GM12878 (cell line): ENCODE measurements at regions not wholly inside any gene's neighbourhood (a gene's known extent, or its start where the extent isn't known, plus 50 kb on each side); places are given as distances from the start of the nearest gene placed in this dataset.

Source experiments
- ATAC-seq: fragments of 200-7000 bp; cut with Tn5 transposase; 3 replicates; pipeline ENCODE4 v1.9.1; 2020; ENCODE audit warnings: mild to moderate bottlenecking, moderate library complexity
- BruUV-seq: library from RNA; stranded (reverse); fragments of 400-500 nt; replicated peaks from 2 replicates; lab custom pipeline; 2021; lab: Mats Ljungman, UMichigan
- CTCF ChIA-PET: fragments of 300-600 bp; sonication (Branson Sonifier 250); formaldehyde crosslinking; extraction: SDS; loops from one replicate; lab custom pipeline; 2021; ENCODE audit warnings: inconsistent platforms; lab: Yijun Ruan, JAX
- POLR2A ChIA-PET: fragments of 350-600 bp; formaldehyde crosslinking; extraction: SDS; loops from one replicate; lab custom pipeline; 2021; ENCODE audit warnings: inconsistent platforms; lab: Charles Lee
- RAD21 ChIA-PET: fragments of 300-600 bp; sonication (Branson Sonifier 250); formaldehyde crosslinking; loops from one replicate; lab custom pipeline; 2023; ENCODE audit warnings: antibody characterized with exemption; ENCODE audit not compliant: unreplicated experiment; lab: Charles Lee
- SMC1A ChIA-PET: fragments of 300-600 bp; sonication (Branson Sonifier 250); formaldehyde crosslinking; loops from one replicate; lab custom pipeline; 2023; ENCODE audit not compliant: unreplicated experiment, uncharacterized antibody; lab: Charles Lee
- DNase-seq: peaks from one replicate; pipeline ENCODE4 v3.0.0-alpha.2; 2011; ENCODE audit warnings: low read depth, low spot score
- FAIRE-seq: peaks from 3 replicates; lab custom pipeline; 2011; peaks lifted over from hg19 to GRCh38; lab: Jason Lieb, UNC
- H2AFZ ChIP-seq: 2 replicates; pipeline ENCODE4 v1.6.0; 2011; ENCODE audit warnings: low read depth, low read length, control low read depth; ENCODE audit not compliant: control insufficient read depth
- H3K27ac ChIP-seq: 2 replicates; pipeline ENCODE4 v1.5.1; 2011; ENCODE audit warnings: control low read depth; ENCODE audit not compliant: control insufficient read depth, insufficient read depth
- H3K27me3 ChIP-seq, 2 experiments: replicated peaks in 1 of 2; 2 replicates each; pipeline versions ENCODE4 v1.6.0 to v1.6.1; 2011; ENCODE audit warnings: low read length in 1 of 2; ENCODE audit not compliant: control insufficient read depth in 2 of 2, insufficient read depth in 2 of 2
- H3K36me3 ChIP-seq, 2 experiments: 2 replicates each; pipeline ENCODE4 v1.5.1; 2011; ENCODE audit warnings: low read length in 1 of 2; ENCODE audit not compliant: control insufficient read depth in 2 of 2, insufficient read depth in 2 of 2
- H3K4me1 ChIP-seq: 2 replicates; pipeline ENCODE4 v1.6.1; 2011; ENCODE audit warnings: mild to moderate bottlenecking, low read length, moderate library complexity, mixed read lengths; ENCODE audit not compliant: control insufficient read depth, insufficient read depth
- H3K4me2 ChIP-seq: 2 replicates; pipeline ENCODE4 v1.6.0; 2011; ENCODE audit warnings: control low read depth; ENCODE audit not compliant: control insufficient read depth, insufficient read depth
- H3K4me3 ChIP-seq: fragments of 200-600 bp; sonication (generic); 2 replicates; pipeline ENCODE4 v1.5.1; 2016
- H3K79me2 ChIP-seq: 2 replicates; pipeline ENCODE4 v1.6.0; 2011; ENCODE audit warnings: low read length; ENCODE audit not compliant: control insufficient read depth, insufficient read depth
- H3K9ac ChIP-seq: 2 replicates; pipeline ENCODE4 v1.8.0; 2011; ENCODE audit warnings: low read length, control low read depth, mixed read lengths; ENCODE audit not compliant: control insufficient read depth, insufficient read depth
- H3K9me3 ChIP-seq: replicated peaks from 3 replicates; pipeline ENCODE4 v1.5.1; 2011; ENCODE audit warnings: mild to moderate bottlenecking, low read length; ENCODE audit not compliant: control insufficient read depth, insufficient read depth
- H4K20me1 ChIP-seq: 2 replicates; pipeline ENCODE4 v1.6.0; 2011; ENCODE audit not compliant: control insufficient read depth, insufficient read depth
- BACH1 ChIP-seq: fragments of 450-650 bp; IDR thresholded peaks from 2 replicates; pipeline ENCODE4 v1.6.1; 2017; ENCODE audit warnings: mild to moderate bottlenecking, borderline replicate concordance
- CHD4 ChIP-seq: fragments of 200-600 bp; sonication (generic); IDR thresholded peaks from 2 replicates; pipeline ENCODE4 v1.6.1; 2016; ENCODE audit warnings: mild to moderate bottlenecking
- CTCF ChIP-seq, 3 experiments: IDR thresholded peaks in 2 of 3; conservative IDR thresholded peaks in 1 of 3; 2 replicates each; pipeline ENCODE4 v1.5.1; 2011; ENCODE audit warnings: low read depth in 3 of 3, low read length in 3 of 3, mild to moderate bottlenecking in 3 of 3, control low read depth in 2 of 3, moderate library complexity in 2 of 3, inconsistent platforms in 1 of 3, mixed read lengths in 1 of 3; ENCODE audit not compliant: control insufficient read depth in 2 of 3, insufficient read depth in 1 of 3; ENCODE audit errors: extremely low read depth in 1 of 3
- E2F4 ChIP-seq: IDR thresholded peaks from 2 replicates; pipeline ENCODE4 v1.6.1; 2012; ENCODE audit warnings: low read depth, low read length, improper control_type of control experiment
- ESRRA ChIP-seq: IDR thresholded peaks from 2 replicates; pipeline ENCODE4 v1.6.1; 2012; ENCODE audit warnings: mild to moderate bottlenecking, low read length, improper control_type of control experiment
- KAT2A ChIP-seq: conservative IDR thresholded peaks from 2 replicates; pipeline ENCODE4 v1.6.1; 2011; ENCODE audit warnings: low read depth, low read length; ENCODE audit not compliant: control insufficient read depth
- PAX5 ChIP-seq: IDR thresholded peaks from 2 replicates; pipeline ENCODE4 v1.6.1; 2011; ENCODE audit warnings: low read depth, low read length, borderline replicate concordance
- PAX8 ChIP-seq: fragments of 450-650 bp; IDR thresholded peaks from 2 replicates; pipeline ENCODE4 v1.6.1; 2017; ENCODE audit warnings: mild to moderate bottlenecking, moderate library complexity
- PRDM15 ChIP-seq: fragments of 450-650 bp; formaldehyde crosslinking; IDR thresholded peaks from 2 replicates; pipeline ENCODE4 v1.4.0; 2020; ENCODE audit warnings: mild to moderate bottlenecking, moderate library complexity
- RELA ChIP-seq: fragments of 450-650 bp; IDR thresholded peaks from 2 replicates; pipeline ENCODE4 v1.8.0; 2014; ENCODE audit warnings: borderline replicate concordance; ENCODE audit not compliant: partially characterized antibody
- STAT1 ChIP-seq: fragments of 450-650 bp; conservative IDR thresholded peaks from 2 replicates; pipeline ENCODE4 v1.6.1; 2014; ENCODE audit warnings: antibody characterized with exemption, mild to moderate bottlenecking
- YBX1 ChIP-seq: fragments of 450-650 bp; IDR thresholded peaks from 2 replicates; pipeline ENCODE4 v1.6.1; 2016; ENCODE audit warnings: antibody characterized with exemption
- ZBTB11 ChIP-seq: fragments of 450-650 bp; formaldehyde crosslinking; IDR thresholded peaks from 2 replicates; pipeline ENCODE4 v1.5.0; 2022; ENCODE audit warnings: mild to moderate bottlenecking, missing genetic modification characterization
- ZNF217 ChIP-seq: fragments of 450-650 bp; IDR thresholded peaks from 2 replicates; pipeline ENCODE4 v1.6.1; 2017; ENCODE audit warnings: antibody characterized with exemption, mild to moderate bottlenecking
- ZSCAN29 ChIP-seq: fragments of 450-650 bp; IDR thresholded peaks from 2 replicates; pipeline ENCODE4 v1.6.1; 2017; ENCODE audit warnings: mild to moderate bottlenecking, moderate library complexity
- ZZZ3 ChIP-seq: IDR thresholded peaks from 2 replicates; pipeline ENCODE4 v1.6.1; 2011; ENCODE audit warnings: low read depth; ENCODE audit not compliant: control insufficient read depth, insufficient read length
- WGBS: methylation state at CpG from one replicate; pipeline ENCODE4 v1.1.6; 2016; ENCODE audit warnings: low lambda C conversion rate; ENCODE audit not compliant: insufficient replicate concordance, insufficient coverage; ENCODE audit errors: missing lambda C conversion rate; 5-methylcytosine and 5-hydroxymethylcytosine counted together
- in situ Hi-C: fragments of 300-500 bp; cut with MboI; formaldehyde crosslinking; loops from 9 replicates; pipeline ENCODE4 v1.14.3; 2018; ENCODE audit warnings: mixed read lengths
- intact Hi-C: fragments of 100-400 bp; cut with micrococcal nuclease; formaldehyde crosslinking; loops from one replicate; pipeline ENCODE4 v1.14.2; 2022; ENCODE audit not compliant: unreplicated experiment

- H3K4me3 ChIP-seq, result no peak overlapping the region
- in situ Hi-C loops (no loop called here), intact Hi-C loops (no loop called here)
- 71% methylated on average over 3 of the region's 3 CpGs for WGBS
- POLR2A ChIA-PET, result no interaction called here
- H2AFZ ChIP-seq, result no peak overlapping the region
- no peaks in the 10 kb centered on the region for H3K79me2 ChIP-seq
- ATAC-seq (no peak), FAIRE-seq (no peak), DNase-seq (no peak)
- no peak overlapping the region for H3K9ac ChIP-seq
- H3K27ac ChIP-seq, result no peak overlapping the region
- no peaks in the 10 kb centered on the region for H3K27me3 ChIP-seq
- RAD21 ChIA-PET, result no interaction called here
- BruUV-seq, result no TSS peak
- no peaks in the 10 kb centered on the region for H3K9me3 ChIP-seq
- CTCF ChIA-PET, result no interaction called here
- H3K4me1 ChIP-seq, result no peaks in the 10 kb centered on the region
- H4K20me1 ChIP-seq, result no peaks in the 10 kb centered on the region
- no peak overlapping the region for H3K4me2 ChIP-seq
- no peaks in the 10 kb centered on the region for H3K36me3 ChIP-seq
- SMC1A ChIA-PET, result no interaction called here
- TF ChIP-seq KAT2A (no peak), STAT1 (no peak), YBX1 (no peak), ZNF217 (no peak), CHD4 (no peak), PRDM15 (CRISPR knock-in tag) (no peak), ZBTB11 (CRISPR knock-in tag) (no peak), ZZZ3 (no peak), PAX8 (no peak), PAX5 (no peak), ESRRA (no peak), E2F4 (no peak), RELA (no peak), CTCF (IDR thresholded peaks at IDR 0.05 in 2 of 3, conservative IDR thresholded peaks at IDR 0.05 in 1 of 3; ENCODE audit: control insufficient read depth in 2 of 3, extremely low read depth in 1 of 3, insufficient read depth in 1 of 3, low read depth in 3 of 3, low read length in 3 of 3) (no peak), BACH1 (no peak), ZSCAN29 (no peak)
These were observed 287.1 kb upstream of the SUCLG2 start for GRCh38 chr3:67941433-67942030.
